ENCODE measurements at regions not wholly inside any gene's neighbourhood (a gene's known extent, or its start where the extent isn't known, plus 50 kb on each side); places are given as distances from the start of the nearest gene placed in this dataset.
"Not testable (repeated sequence)": the region's sequence is repeated elsewhere in the genome, so short reads cannot be mapped to it uniquely, and the experiment has no call there.

DNA sequence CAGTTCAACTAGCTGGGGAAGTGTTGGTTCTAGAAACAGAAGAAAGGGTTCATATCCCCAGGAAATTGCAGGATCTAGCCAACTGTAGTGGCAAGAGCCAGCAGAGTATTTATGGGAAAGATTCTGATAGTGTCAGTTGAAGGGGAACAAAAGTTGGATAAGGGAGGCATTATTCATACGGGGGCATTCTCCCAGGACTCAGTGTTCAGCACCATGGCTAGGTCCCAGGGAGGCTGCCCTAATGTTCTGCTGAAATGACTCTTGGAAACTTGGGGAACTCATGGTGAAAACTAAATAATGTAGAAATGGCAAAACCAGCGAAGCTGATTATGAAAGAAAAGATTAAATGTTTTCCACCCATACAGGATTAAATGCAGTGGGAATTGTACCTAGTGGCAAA lies 543.7 kb downstream of the TRIB2 start:
- Histone ChIP-seq H3K79me2 (ENCODE audit: control insufficient read depth, low read length) (no peaks in the 10 kb centered on the region), H3K4me1 (ENCODE audit: control insufficient read depth, low read length) (peaks cover 10% of the 10 kb centered on the region), H3K27me3 (ENCODE audit: control insufficient read depth, low read length) (no peaks in the 10 kb centered on the region), H3K36me3 (ENCODE audit: control insufficient read depth, low read length) (no peaks in the 10 kb centered on the region), H3K4me2 (ENCODE audit: low read length) (no peak overlapping the region), H3K27ac (ENCODE audit: low read depth, low read length) (no peak overlapping the region), H3K9me3 (ENCODE audit: control insufficient read depth, insufficient read depth, low read length) (no peaks in the 10 kb centered on the region), H4K20me1 (ENCODE audit: control insufficient read depth, insufficient read depth, low read depth, low read length) (no peaks in the 10 kb centered on the region), H3F3A (ENCODE audit: control insufficient read depth, insufficient read depth) (0 out of 2 replicates have a peak, but pooled peaks cover under 1% of the 10 kb centered on the region), H3K4me3 (ENCODE audit: low read length) (no peak overlapping the region), H3K9me2 (replicated peaks; ENCODE audit: control insufficient read depth, low read length) (no peaks in the 10 kb centered on the region; the same call in 1 of the 2 replicates)
- TF ChIP-seq EZH2phosphoT487 (IDR thresholded peaks at IDR 0.05; ENCODE audit: borderline replicate concordance, low read length) = no peak
- TF ChIP-seq, protein P1, sequence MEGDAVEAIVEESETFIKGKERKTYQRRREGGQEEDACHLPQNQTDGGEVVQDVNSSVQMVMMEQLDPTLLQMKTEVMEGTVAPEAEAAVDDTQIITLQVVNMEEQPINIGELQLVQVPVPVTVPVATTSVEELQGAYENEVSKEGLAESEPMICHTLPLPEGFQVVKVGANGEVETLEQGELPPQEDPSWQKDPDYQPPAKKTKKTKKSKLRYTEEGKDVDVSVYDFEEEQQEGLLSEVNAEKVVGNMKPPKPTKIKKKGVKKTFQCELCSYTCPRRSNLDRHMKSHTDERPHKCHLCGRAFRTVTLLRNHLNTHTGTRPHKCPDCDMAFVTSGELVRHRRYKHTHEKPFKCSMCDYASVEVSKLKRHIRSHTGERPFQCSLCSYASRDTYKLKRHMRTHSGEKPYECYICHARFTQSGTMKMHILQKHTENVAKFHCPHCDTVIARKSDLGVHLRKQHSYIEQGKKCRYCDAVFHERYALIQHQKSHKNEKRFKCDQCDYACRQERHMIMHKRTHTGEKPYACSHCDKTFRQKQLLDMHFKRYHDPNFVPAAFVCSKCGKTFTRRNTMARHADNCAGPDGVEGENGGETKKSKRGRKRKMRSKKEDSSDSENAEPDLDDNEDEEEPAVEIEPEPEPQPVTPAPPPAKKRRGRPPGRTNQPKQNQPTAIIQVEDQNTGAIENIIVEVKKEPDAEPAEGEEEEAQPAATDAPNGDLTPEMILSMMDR (IDR thresholded peaks at IDR 0.05; ENCODE audit: low read depth, low read length, poor library complexity, severe bottlenecking) = no peak

DNA sequence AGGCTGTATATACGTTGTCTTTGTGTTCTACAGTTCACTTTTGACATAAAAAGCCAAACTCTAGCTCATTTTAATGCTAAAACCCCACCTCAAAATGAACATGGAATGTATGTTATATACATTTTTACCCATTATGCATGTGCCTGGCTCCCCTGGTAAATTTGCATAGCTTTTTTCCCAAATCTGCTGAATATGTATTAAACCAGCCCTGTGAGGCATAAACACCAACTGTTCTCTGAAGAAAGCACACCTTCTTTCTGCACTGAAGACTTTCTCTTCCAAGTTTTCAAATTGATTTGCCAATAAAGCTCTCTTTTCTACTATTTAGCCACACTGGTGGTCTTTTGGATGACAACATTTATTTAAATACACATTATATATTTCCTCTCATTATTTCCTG lies 549.4 kb downstream of the TRIB2 start:
- no peak overlapping the region for H3K4me2 ChIP-seq (ENCODE audit: low read length)
- H3K79me2 ChIP-seq (ENCODE audit: control insufficient read depth, low read length) = no peaks in the 10 kb centered on the region
- TF ChIP-seq EZH2phosphoT487 (IDR thresholded peaks at IDR 0.05; ENCODE audit: borderline replicate concordance, low read length) = no peak
- TF ChIP-seq, protein P1 (IDR thresholded peaks at IDR 0.05; ENCODE audit: low read depth, low read length, poor library complexity, severe bottlenecking) = no peak
- H3K4me1 ChIP-seq (ENCODE audit: control insufficient read depth, low read length) = no peaks in the 10 kb centered on the region
- no peaks in the 10 kb centered on the region for H3K9me2 ChIP-seq (replicated peaks; ENCODE audit: control insufficient read depth, low read length)
- H4K20me1 ChIP-seq (ENCODE audit: control insufficient read depth, insufficient read depth, low read depth, low read length) = no peaks in the 10 kb centered on the region
- no peaks in the 10 kb centered on the region for H3K36me3 ChIP-seq (ENCODE audit: control insufficient read depth, low read length)
- H3K27ac ChIP-seq (ENCODE audit: low read depth, low read length) = no peak overlapping the region
- H3F3A ChIP-seq (ENCODE audit: control insufficient read depth, insufficient read depth) = no peaks in the 10 kb centered on the region
- H3K9me3 ChIP-seq (ENCODE audit: control insufficient read depth, insufficient read depth, low read length) = no peaks in the 10 kb centered on the region
- no peak overlapping the region for H3K4me3 ChIP-seq (ENCODE audit: low read length)
- no peaks in the 10 kb centered on the region for H3K27me3 ChIP-seq (ENCODE audit: control insufficient read depth, low read length)

DNA sequence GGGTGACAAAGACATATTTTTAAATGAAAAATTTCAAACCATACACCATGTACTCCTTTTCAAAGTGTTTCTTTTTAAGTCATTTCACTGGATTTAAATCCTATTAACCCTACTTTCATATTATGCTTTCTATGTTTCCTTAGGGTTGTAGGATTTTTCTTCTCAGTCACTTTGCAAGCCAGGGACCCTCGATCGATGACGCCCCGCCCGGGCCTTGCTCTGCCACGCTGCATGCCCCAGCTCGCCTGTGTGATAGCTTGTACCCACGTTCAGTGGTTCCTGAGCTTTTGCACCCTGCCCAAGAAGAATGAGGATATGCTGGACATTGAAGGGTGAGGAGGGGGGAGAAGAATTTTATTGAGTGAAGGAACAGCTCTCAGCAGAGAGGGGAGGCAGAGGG lies 568.0 kb downstream of the TRIB2 start:
- Histone ChIP-seq H3K4me3 (ENCODE audit: low read length) (no peak overlapping the region), H3K27ac (ENCODE audit: low read depth, low read length) (no peak overlapping the region), H3K9me2 (replicated peaks; ENCODE audit: control insufficient read depth, low read length) (no peaks in the 10 kb centered on the region), H3K36me3 (ENCODE audit: control insufficient read depth, low read length) (no peaks in the 10 kb centered on the region), H3K4me1 (ENCODE audit: control insufficient read depth, low read length) (no peaks in the 10 kb centered on the region), H3K9me3 (ENCODE audit: control insufficient read depth, insufficient read depth, low read length) (no peaks in the 10 kb centered on the region), H3K27me3 (ENCODE audit: control insufficient read depth, low read length) (no peaks in the 10 kb centered on the region), H3K4me2 (ENCODE audit: low read length) (no peak overlapping the region), H4K20me1 (ENCODE audit: control insufficient read depth, insufficient read depth, low read depth, low read length) (no peaks in the 10 kb centered on the region), H3K79me2 (ENCODE audit: control insufficient read depth, low read length) (no peaks in the 10 kb centered on the region), H3F3A (ENCODE audit: control insufficient read depth, insufficient read depth) (no peaks in the 10 kb centered on the region)
- TF ChIP-seq, protein P1 (IDR thresholded peaks at IDR 0.05; ENCODE audit: low read depth, low read length, poor library complexity, severe bottlenecking) = no peak
- no peak for TF ChIP-seq EZH2phosphoT487 (IDR thresholded peaks at IDR 0.05; ENCODE audit: borderline replicate concordance, low read length)

- H4K20me1 ChIP-seq (ENCODE audit: control insufficient read depth, insufficient read depth, low read depth, low read length) = no peaks in the 10 kb centered on the region
- no peak overlapping the region for H3K4me3 ChIP-seq (ENCODE audit: low read length)
- H3K79me2 ChIP-seq (ENCODE audit: control insufficient read depth, low read length) = no peaks in the 10 kb centered on the region
- no peak for TF ChIP-seq EZH2phosphoT487 (IDR thresholded peaks at IDR 0.05; ENCODE audit: borderline replicate concordance, low read length)
- TF ChIP-seq, protein P1 (IDR thresholded peaks at IDR 0.05; ENCODE audit: low read depth, low read length, poor library complexity, severe bottlenecking) = no peak
- no peak overlapping the region for H3K4me2 ChIP-seq (ENCODE audit: low read length)
- no peaks in the 10 kb centered on the region for H3K9me3 ChIP-seq (ENCODE audit: control insufficient read depth, insufficient read depth, low read length)
- no peaks in the 10 kb centered on the region for H3K4me1 ChIP-seq (ENCODE audit: control insufficient read depth, low read length)
- H3K9me2 ChIP-seq (replicated peaks; ENCODE audit: control insufficient read depth, low read length) = no peaks in the 10 kb centered on the region
- H3F3A ChIP-seq (ENCODE audit: control insufficient read depth, insufficient read depth) = no peaks in the 10 kb centered on the region
- H3K27ac ChIP-seq (ENCODE audit: low read depth, low read length) = no peak overlapping the region
- no peaks in the 10 kb centered on the region for H3K36me3 ChIP-seq (ENCODE audit: control insufficient read depth, low read length)
- H3K27me3 ChIP-seq (ENCODE audit: control insufficient read depth, low read length) = no peaks in the 10 kb centered on the region
These were observed 572.6 kb downstream of the TRIB2 start for GRCh38 chr2:13289310-13289709.

DNA sequence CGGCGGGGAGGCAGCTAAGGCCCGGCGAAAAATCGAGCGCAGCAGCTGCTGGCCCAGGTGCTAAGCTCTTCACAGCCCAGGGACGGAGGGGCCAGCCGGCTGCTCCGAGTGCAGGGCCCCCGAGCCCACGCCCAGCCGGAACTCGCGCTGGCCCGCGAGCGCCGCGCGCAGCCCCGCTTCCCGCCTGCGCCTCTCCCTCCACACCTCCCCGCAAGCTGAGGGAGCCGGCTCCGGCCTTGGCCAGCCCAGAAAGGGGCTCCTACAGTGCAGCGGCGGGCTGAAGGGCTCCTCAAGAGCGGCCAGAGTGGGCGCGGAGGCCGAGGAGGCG lies 591.7 kb downstream of the TRIB2 start:
- H3K27ac ChIP-seq (ENCODE audit: low read depth, low read length); H3K4me2 ChIP-seq (ENCODE audit: low read length); H3K9me3 ChIP-seq (ENCODE audit: control insufficient read depth, insufficient read depth, low read length); H3K4me1 ChIP-seq (ENCODE audit: control insufficient read depth, low read length); H3K36me3 ChIP-seq (ENCODE audit: control insufficient read depth, low read length); H3K79me2 ChIP-seq (ENCODE audit: control insufficient read depth, low read length); H3K9me2 ChIP-seq (replicated peaks; ENCODE audit: control insufficient read depth, low read length); H4K20me1 ChIP-seq (ENCODE audit: control insufficient read depth, insufficient read depth, low read depth, low read length); H3F3A ChIP-seq (ENCODE audit: control insufficient read depth, insufficient read depth); H3K4me3 ChIP-seq (ENCODE audit: low read length); H3K27me3 ChIP-seq (ENCODE audit: control insufficient read depth, low read length): not testable (repeated sequence)

Data from DOHH2 (cell line).